ENCODE measurements at regions not wholly inside any gene's neighbourhood (a gene's known extent, or its start where the extent isn't known, plus 50 kb on each side); places are given as distances from the start of the nearest gene placed in this dataset.

GRCh38 chr4:116899561-116899960 is 185.8 kb downstream of the TRAM1L1 start:
- no peak overlapping the region for H3K27ac ChIP-seq
- no peaks in the 10 kb centered on the region for H3K36me3 ChIP-seq
- H3K4me3 ChIP-seq = no peak overlapping the region
- no peaks in the 10 kb centered on the region for H3K4me1 ChIP-seq
- H3K27me3 ChIP-seq = no peaks in the 10 kb centered on the region
- no peak for DNase-seq
- no peaks in the 10 kb centered on the region for H3K9me3 ChIP-seq (replicated peaks)

GRCh38 chr4:116885579-116885978 is 199.8 kb downstream of the TRAM1L1 start:
- no peaks in the 10 kb centered on the region for H3K4me1 ChIP-seq
- H3K36me3 ChIP-seq = no peaks in the 10 kb centered on the region
- no peaks in the 10 kb centered on the region for H3K27me3 ChIP-seq
- DNase-seq = no peak
- H3K4me3 ChIP-seq = no peak overlapping the region
- no peaks in the 10 kb centered on the region for H3K9me3 ChIP-seq (replicated peaks)
- no peak overlapping the region for H3K27ac ChIP-seq

DNA sequence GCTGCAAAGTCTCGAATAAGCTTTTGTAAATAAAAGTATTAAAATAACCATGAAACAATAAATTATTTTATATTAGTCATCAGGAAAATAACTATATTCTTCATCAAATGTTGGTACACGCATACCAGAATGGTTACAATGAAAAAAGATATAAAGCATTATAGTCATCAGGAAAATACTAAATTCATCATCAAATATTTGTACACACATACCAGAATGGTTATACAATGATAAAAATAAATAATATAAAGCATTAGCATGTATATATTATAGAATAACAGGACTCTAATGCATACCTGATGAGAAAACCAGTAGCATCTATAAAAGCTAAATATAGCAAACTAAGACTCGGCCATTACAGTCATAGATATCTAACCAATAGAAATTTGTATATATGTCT is 202.9 kb downstream of the TRAM1L1 start:
- Histone ChIP-seq H3K4me3 (no peak overlapping the region), H3K9me3 (replicated peaks) (no peaks in the 10 kb centered on the region), H3K27me3 (no peaks in the 10 kb centered on the region), H3K27ac (no peak overlapping the region), H3K36me3 (no peaks in the 10 kb centered on the region), H3K4me1 (no peaks in the 10 kb centered on the region)
- DNase-seq = no peak

- Histone ChIP-seq H3K4me1 (no peaks in the 10 kb centered on the region), H3K27me3 (no peaks in the 10 kb centered on the region), H3K27ac (no peak overlapping the region), H3K4me3 (no peak overlapping the region), H3K9me3 (replicated peaks) (no peaks in the 10 kb centered on the region), H3K36me3 (no peaks in the 10 kb centered on the region)
- DNase-seq = no peak
These were observed 204.3 kb downstream of the TRAM1L1 start for GRCh38 chr4:116881077-116881476.

DNA sequence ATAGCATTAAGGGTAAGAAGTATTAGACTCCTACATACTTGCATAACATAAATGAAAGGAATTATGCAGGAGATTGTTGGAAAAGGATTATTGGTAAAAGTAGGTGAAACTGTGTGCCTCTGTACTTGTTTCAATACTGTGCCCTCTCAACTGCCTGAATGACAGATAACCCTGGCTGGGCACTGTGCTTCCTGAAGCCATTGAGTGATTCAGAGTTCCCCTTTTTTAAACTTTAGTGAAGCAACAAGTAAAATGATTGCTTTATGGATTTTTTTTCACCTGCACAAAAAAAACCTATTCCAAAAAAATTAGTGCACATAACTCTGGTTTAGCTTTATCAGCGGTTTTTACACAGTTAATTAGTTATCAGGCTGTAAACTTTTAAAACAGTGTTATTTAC is 204.8 kb downstream of the TRAM1L1 start:
- no peaks in the 10 kb centered on the region for H3K4me1 ChIP-seq
- H3K9me3 ChIP-seq (replicated peaks) = no peaks in the 10 kb centered on the region
- H3K36me3 ChIP-seq = no peaks in the 10 kb centered on the region
- no peaks in the 10 kb centered on the region for H3K27me3 ChIP-seq
- no peak overlapping the region for H3K4me3 ChIP-seq
- DNase-seq = no peak
- H3K27ac ChIP-seq = no peak overlapping the region

DNA sequence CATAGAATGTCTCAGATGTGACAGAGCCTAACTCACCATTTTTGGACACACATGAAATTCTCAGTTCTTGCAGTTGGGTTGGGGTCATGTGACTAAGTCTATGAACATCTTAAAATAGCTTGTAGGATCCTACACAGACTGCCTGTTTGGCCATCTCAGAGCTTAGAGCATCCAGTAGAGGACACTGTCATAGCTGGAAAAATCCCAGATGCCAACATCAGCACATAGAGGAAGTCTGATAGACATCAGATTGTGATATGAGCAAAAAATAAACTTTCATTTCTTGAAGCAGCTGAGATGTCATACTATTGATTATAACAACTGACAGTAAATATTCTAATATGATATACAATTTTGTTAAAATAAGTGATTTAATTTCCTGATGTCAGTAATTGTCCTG is 207.1 kb downstream of the TRAM1L1 start:
- no peak overlapping the region for H3K27ac ChIP-seq
- no peak for DNase-seq

GRCh38 chr4:116877069-116877468 is 208.3 kb downstream of the TRAM1L1 start:
- Histone ChIP-seq H3K27me3 (no peaks in the 10 kb centered on the region), H3K27ac (no peak overlapping the region)

More for the DNA sequence above, 207.1 kb downstream of the TRAM1L1 start:
- no peaks in the 10 kb centered on the region for H3K4me1 ChIP-seq
- no peaks in the 10 kb centered on the region for H3K36me3 ChIP-seq
- no peaks in the 10 kb centered on the region for H3K27me3 ChIP-seq
- H3K4me3 ChIP-seq = no peak overlapping the region
- no peaks in the 10 kb centered on the region for H3K9me3 ChIP-seq (replicated peaks)

GRCh38 chr4:116872941-116873340 is 212.4 kb downstream of the TRAM1L1 start:
- no peak overlapping the region for H3K4me3 ChIP-seq
- no peak overlapping the region for H3K27ac ChIP-seq
- DNase-seq = no peak
- H3K9me3 ChIP-seq (replicated peaks) = no peaks in the 10 kb centered on the region
- no peaks in the 10 kb centered on the region for H3K27me3 ChIP-seq
- no peaks in the 10 kb centered on the region for H3K36me3 ChIP-seq
- H3K4me1 ChIP-seq = no peaks in the 10 kb centered on the region

More at GRCh38 chr4:116877069-116877468, 208.3 kb downstream of the TRAM1L1 start:
- no peaks in the 10 kb centered on the region for H3K36me3 ChIP-seq
- no peaks in the 10 kb centered on the region for H3K4me1 ChIP-seq
- H3K9me3 ChIP-seq (replicated peaks) = no peaks in the 10 kb centered on the region
- no peak for DNase-seq
- H3K4me3 ChIP-seq = no peak overlapping the region

DNA sequence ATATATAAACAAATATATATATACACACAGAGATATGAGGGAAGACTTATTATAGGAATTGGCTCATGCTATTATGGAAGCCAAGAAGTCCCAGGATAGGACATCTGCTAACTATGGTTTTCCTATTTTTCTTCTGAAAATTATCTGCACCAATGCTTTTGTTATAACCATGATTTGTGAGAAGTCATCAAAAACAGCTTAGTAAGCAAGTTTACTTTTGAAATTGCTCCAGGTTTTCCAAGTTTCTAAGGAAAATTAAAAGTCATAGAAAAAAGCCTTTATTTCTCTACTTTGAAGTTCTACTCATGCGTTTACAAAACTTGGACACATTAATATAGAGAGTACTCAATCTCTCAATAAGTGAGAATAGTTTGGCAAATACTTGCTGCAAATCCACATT is 213.1 kb downstream of the TRAM1L1 start:
- H3K9me3 ChIP-seq (replicated peaks) = no peaks in the 10 kb centered on the region
- H3K4me3 ChIP-seq = no peak overlapping the region
- no peaks in the 10 kb centered on the region for H3K4me1 ChIP-seq
- no peak for DNase-seq
- H3K36me3 ChIP-seq = no peaks in the 10 kb centered on the region
- no peaks in the 10 kb centered on the region for H3K27me3 ChIP-seq
- H3K27ac ChIP-seq = no peak overlapping the region

DNA sequence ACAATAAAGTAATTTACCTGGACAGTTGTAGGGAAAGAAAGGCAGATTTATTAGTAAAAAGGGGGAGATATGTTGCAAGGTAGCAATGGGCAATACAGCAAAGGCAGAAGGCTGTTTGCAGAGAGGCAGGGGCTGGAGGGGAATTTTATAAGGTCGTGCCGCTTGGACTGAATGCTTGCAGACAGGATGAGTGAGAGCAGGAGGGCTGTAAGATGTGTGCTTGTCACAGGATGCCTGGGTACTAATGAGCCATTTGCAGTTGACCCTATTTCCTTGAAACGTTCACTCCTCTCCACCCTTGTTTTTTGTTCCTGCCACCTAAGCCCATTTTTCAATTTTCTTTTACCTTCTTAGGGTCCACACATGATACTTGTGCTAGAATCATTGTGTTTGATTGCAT is 214.7 kb downstream of the TRAM1L1 start:
- H3K4me1 ChIP-seq = no peaks in the 10 kb centered on the region
- H3K36me3 ChIP-seq = no peaks in the 10 kb centered on the region

GRCh38 chr4:116866106-116866505 is 219.3 kb downstream of the TRAM1L1 start:
- Histone ChIP-seq H3K27ac (no peak overlapping the region), H3K9me3 (replicated peaks) (no peaks in the 10 kb centered on the region), H3K4me1 (no peaks in the 10 kb centered on the region), H3K27me3 (no peaks in the 10 kb centered on the region), H3K4me3 (no peak overlapping the region), H3K36me3 (no peaks in the 10 kb centered on the region)
- peak; percentile 13 to 39 for DNase-seq

More for the DNA sequence above, 214.7 kb downstream of the TRAM1L1 start:
- DNase-seq = no peak
- no peak overlapping the region for H3K27ac ChIP-seq
- H3K9me3 ChIP-seq (replicated peaks) = no peaks in the 10 kb centered on the region
- no peaks in the 10 kb centered on the region for H3K27me3 ChIP-seq
- no peak overlapping the region for H3K4me3 ChIP-seq

DNA sequence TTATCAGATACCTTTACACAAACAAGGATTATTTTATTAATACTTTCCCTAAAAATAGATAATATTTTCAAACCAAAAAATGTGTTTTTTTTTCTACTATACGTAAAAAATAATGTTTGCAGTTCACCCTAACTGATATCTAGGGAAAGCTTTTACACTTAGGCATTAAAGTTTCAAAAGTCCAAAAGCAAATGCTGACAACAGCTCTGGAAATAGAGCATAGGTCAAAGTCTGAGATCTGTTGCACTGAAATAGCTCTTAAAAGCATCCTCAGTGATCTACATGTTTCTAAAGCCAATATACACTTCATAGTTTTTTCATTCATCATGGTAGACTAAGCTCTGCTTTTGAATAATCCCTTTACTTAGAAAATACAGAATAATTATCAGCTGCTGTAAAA is 222.8 kb downstream of the TRAM1L1 start:
- Histone ChIP-seq H3K4me1 (no peaks in the 10 kb centered on the region), H3K9me3 (replicated peaks) (no peaks in the 10 kb centered on the region), H3K27me3 (no peaks in the 10 kb centered on the region), H3K4me3 (no peak overlapping the region), H3K36me3 (no peaks in the 10 kb centered on the region), H3K27ac (no peak overlapping the region)
- DNase-seq = no peak

- no peaks in the 10 kb centered on the region for H3K4me1 ChIP-seq
- DNase-seq = no peak
- 0 out of 2 replicates have a peak, but pooled peaks cover 1% of the 10 kb centered on the region for H3K27me3 ChIP-seq
- no peak overlapping the region for H3K27ac ChIP-seq
- no peak overlapping the region for H3K4me3 ChIP-seq
- no peaks in the 10 kb centered on the region for H3K9me3 ChIP-seq (replicated peaks)
- H3K36me3 ChIP-seq = no peaks in the 10 kb centered on the region
These were observed 224.5 kb downstream of the TRAM1L1 start for GRCh38 chr4:116860891-116861290.

DNA sequence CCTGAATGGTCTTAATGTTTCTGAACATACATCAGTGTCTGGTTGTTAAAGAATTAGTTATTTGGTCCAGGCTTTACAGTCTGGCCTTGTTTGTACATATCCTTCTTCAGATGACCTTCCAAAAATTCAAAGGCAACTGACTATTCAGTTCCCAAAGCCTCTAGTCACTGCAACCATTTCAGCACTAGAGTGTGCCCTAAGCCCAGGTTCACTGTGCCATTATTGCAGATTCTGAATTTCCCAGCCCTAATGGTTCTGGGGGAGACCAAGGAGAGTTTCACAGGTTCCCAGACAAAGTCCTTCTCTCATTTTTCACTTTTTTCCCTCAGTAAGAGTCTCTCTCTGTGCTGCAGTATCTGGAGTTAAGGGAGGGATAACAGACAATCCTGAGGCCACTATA is 235.8 kb downstream of the TRAM1L1 start:
- Histone ChIP-seq H3K9me3 (replicated peaks) (no peaks in the 10 kb centered on the region), H3K36me3 (no peaks in the 10 kb centered on the region), H3K27ac (no peak overlapping the region), H3K4me3 (no peak overlapping the region), H3K27me3 (no peaks in the 10 kb centered on the region), H3K4me1 (no peaks in the 10 kb centered on the region)
- peak in 1 of 2 experiments; percentile 6 for DNase-seq

DNA sequence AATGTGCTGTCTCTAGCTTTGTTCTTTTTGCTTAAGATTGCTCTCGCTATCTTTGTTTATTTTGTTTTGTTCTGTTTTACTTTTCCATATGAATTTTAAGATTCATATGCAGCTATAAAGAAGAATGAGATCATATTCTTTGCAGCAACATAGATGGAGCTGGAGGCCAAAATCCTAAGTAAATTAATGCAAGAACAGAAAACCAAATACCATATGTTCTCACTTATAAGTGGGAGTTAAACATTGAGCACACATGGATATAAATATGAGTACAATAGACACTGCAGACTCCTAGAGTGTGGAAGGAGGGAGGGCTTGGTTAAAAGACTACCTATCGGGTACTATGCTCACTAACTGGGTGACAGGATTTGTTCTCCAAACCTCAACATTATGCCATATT is 237.8 kb downstream of the TRAM1L1 start:
- no peak for DNase-seq
- no peaks in the 10 kb centered on the region for H3K4me1 ChIP-seq
- H3K9me3 ChIP-seq (replicated peaks) = no peaks in the 10 kb centered on the region
- H3K4me3 ChIP-seq = no peak overlapping the region
- H3K36me3 ChIP-seq = no peaks in the 10 kb centered on the region
- no peak overlapping the region for H3K27ac ChIP-seq
- H3K27me3 ChIP-seq = no peaks in the 10 kb centered on the region

DNA sequence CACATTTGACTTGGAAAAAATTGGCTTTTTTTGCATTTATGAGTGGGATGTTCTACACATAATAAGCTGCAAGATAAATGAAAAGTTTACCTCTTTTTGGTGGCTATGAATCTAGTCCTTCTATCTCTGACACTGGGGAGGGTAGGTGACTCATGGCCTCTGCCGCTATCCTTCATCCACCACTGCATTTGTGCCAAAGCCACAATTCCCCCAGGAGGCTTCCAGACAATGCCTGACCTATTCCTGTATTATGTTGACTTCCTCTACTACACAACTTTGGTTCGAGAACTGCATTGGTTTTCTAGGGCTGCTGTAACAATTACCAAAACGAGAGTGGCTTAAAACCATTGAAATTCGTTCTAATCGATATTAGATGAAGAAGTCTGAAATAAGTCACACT is 245.6 kb downstream of the TRAM1L1 start:
- H3K4me1 ChIP-seq = peaks cover 16% of the 10 kb centered on the region
- peak; percentile 93 to 97 for DNase-seq
- peaks cover 5% of the 10 kb centered on the region for H3K9me3 ChIP-seq (replicated peaks)
- H3K36me3 ChIP-seq = no peaks in the 10 kb centered on the region
- H3K4me3 ChIP-seq = peak overlapping the region; percentile 51
- peak overlapping the region; percentile 74 for H3K27ac ChIP-seq
- no peaks in the 10 kb centered on the region for H3K27me3 ChIP-seq

Measured in SJCRH30 (cell line).